Heart right ventricle (tissue), 16 donors: ENCODE measurements at regions not wholly inside any gene's neighbourhood (a gene's known extent, or its start where the extent isn't known, plus 50 kb on each side); places are given as distances from the start of the nearest gene placed in this dataset.

Experiments
- ATAC-seq, 8 donors: fragments of 200-7000 bp; cut with Tn5 transposase; one replicate each; pipeline ENCODE4 v1.9.1; 2020; ENCODE audit warnings: mild to moderate bottlenecking in 8 of 8, moderate library complexity in 8 of 8, moderate number of reproducible peaks in 1 of 8
- DNase-seq, 2 donors: peaks; one replicate each; pipeline ENCODE4 v3.0.0-alpha.2; 2020
- H3K27ac ChIP-seq, 10 donors: fragments of 200-600 bp; sonication (generic) in 2 of 10; one replicate each; pipeline versions ENCODE4 v1.5.0 to v1.8.0; 2020 to 2022; ENCODE audit warnings: mild to moderate bottlenecking in 3 of 10
- H3K27me3 ChIP-seq, 7 donors: fragments of 200-600 bp; one replicate each; pipeline ENCODE4 v1.8.0; 2021 to 2022; ENCODE audit warnings: mild to moderate bottlenecking in 2 of 7
- H3K36me3 ChIP-seq, 9 donors: fragments of 200-600 bp; sonication (generic) in 1 of 9; one replicate each; pipeline versions ENCODE4 v1.5.0 to v1.8.0; 2020 to 2022; ENCODE audit warnings: mild to moderate bottlenecking in 2 of 9
- H3K4me1 ChIP-seq, 9 donors: fragments of 200-600 bp; sonication (generic) in 1 of 9; one replicate each; pipeline versions ENCODE4 v1.5.0 to v1.8.0; 2020 to 2022; ENCODE audit warnings: mild to moderate bottlenecking in 4 of 9
- H3K4me3 ChIP-seq, 10 donors: fragments of 200-600 bp; sonication (generic) in 2 of 10; one replicate each; pipeline versions ENCODE4 v1.5.0 to v1.8.0; 2020 to 2022; ENCODE audit warnings: mild to moderate bottlenecking in 7 of 10, moderate library complexity in 2 of 10
- H3K9me3 ChIP-seq, 11 donors: fragments of 200-600 bp in 10 of 11; sonication (generic) in 2 of 11; one replicate each; pipeline versions ENCODE4 v1.5.0 to v1.8.0; 2013 to 2022; ENCODE audit warnings: mild to moderate bottlenecking in 2 of 11, control low read depth in 1 of 11, moderate library complexity in 1 of 11
- WGBS, 2 donors: extraction: QIAGEN DNeasy Blood & Tissue Kit; methylation state at CpG; one replicate each; pipeline ENCODE4 v1.1.7; 2013; ENCODE audit warnings: inconsistent platforms in 1 of 2; 5-methylcytosine and 5-hydroxymethylcytosine counted together
- intact Hi-C, 10 donors: fragments of 100-400 bp; cut with DNase I; formaldehyde crosslinking; loops; one replicate each; pipeline versions ENCODE4 v1.11.1 to v1.14.2; 2022
- TF ChIP-seq, protein P1 (sequence below), 9 donors: fragments of 200-600 bp; sonication (generic) in 2 of 9; IDR thresholded peaks; one replicate each; pipeline versions ENCODE4 v1.5.0 to v1.8.0; 2021 to 2022; ENCODE audit warnings: antibody characterized with exemption in 9 of 9, mild to moderate bottlenecking in 5 of 9, moderate library complexity in 1 of 9
- donor health status: Arrhythmogenic right ventricular cardiomyopathy.
- donor health status: ischemic (EF 13 %, LVEDD 7.1; RV severe dilation, severe dysfunction).
- donor health status: healthy with polysubstance abuse.
- donor health status: DM: no; HTN: yes; CAD: no.
- donor health status: DM: no; HTN: no; CAD: no.
- donor health status: ischemic (EF 25% LVEDD 6.9; RV normal size, moderate dysfunction).
- donor health status: ischemic (EF 25% LVEDD 5.7; RV mildly dilated, moderate dysfunction).
- donor health status: healthy.
- donor health status: DM: yes; HTN: yes; CAD: no.
- donor health status: Ischemic cardiomyopathy.
- donor health status: ischemic (EF 35%, LVEDD 5.7; RV mildly dilated, moderate dysfunction).
- donor health status: nonischemic (EF 11% LVEDD 7.7; RV severe dilation, severe dysfunction).
- donor health status: DM: yes; HTN: yes; CAD: no.
- donor health status: PGD.
- donor health status: ischemic (EF 29% LVEDD 5.4; RV normal size, mild dysfunction).
- donor health status: nonischemic (EF 23%, LVEDD 6.1; RV moderate dilation, normal function).

DNA sequence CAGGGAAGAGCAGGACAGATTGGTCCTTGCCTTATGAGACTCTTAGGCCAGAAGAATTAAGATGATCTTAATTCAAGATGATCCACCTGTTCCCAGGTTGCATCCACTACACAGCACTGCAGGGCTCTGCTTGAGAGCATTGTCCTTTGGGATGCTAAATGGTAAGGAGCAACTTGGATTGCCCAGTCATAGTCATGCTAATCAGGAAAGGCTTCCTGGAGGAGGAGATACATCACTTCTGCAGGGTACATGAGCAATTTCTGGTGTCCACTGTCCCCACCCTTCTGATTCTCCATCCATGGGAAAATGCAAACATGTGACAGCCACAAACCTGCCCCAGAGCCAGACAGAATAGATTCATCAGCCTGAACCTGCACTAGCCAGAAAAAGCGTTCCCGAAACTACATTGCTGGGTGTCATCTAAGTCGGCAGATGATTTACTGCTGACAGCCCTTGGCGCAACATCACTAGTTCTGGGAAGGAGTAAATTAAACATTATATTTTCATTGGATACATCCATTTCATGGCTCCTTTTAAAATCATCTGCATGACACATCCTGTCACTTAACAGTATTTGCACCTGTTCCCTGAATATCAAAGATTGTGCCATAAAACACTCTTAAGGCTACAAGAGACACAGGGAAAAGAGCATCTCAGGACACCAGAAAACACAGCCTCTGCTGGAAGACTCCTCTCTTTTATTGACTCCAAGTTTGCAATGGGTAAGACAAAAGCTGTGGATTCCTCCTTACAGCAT lies 282.2 kb downstream of the MAF start:
- H3K27me3 ChIP-seq: peaks cover 0 to 37% (median 19%) of the 10 kb centered on the region in 7 donors
- no peak for DNase-seq
- H3K4me3 ChIP-seq: no peak overlapping the region
- ATAC-seq: no peak
- H3K9me3 ChIP-seq: no peaks in the 10 kb centered on the region
- TF ChIP-seq, protein P1, sequence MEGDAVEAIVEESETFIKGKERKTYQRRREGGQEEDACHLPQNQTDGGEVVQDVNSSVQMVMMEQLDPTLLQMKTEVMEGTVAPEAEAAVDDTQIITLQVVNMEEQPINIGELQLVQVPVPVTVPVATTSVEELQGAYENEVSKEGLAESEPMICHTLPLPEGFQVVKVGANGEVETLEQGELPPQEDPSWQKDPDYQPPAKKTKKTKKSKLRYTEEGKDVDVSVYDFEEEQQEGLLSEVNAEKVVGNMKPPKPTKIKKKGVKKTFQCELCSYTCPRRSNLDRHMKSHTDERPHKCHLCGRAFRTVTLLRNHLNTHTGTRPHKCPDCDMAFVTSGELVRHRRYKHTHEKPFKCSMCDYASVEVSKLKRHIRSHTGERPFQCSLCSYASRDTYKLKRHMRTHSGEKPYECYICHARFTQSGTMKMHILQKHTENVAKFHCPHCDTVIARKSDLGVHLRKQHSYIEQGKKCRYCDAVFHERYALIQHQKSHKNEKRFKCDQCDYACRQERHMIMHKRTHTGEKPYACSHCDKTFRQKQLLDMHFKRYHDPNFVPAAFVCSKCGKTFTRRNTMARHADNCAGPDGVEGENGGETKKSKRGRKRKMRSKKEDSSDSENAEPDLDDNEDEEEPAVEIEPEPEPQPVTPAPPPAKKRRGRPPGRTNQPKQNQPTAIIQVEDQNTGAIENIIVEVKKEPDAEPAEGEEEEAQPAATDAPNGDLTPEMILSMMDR (IDR thresholded peaks at IDR 0.05): no peak
- no peaks in the 10 kb centered on the region for H3K36me3 ChIP-seq
- WGBS, 2 donors: 82 to 84% methylated on average over 4 of the region's 4 CpGs
- intact Hi-C loops: no loop called here
- H3K4me1 ChIP-seq: peaks cover 0 to 3% (median 0%) of the 10 kb centered on the region in 9 donors
- H3K27ac ChIP-seq: no peak overlapping the region

DNA sequence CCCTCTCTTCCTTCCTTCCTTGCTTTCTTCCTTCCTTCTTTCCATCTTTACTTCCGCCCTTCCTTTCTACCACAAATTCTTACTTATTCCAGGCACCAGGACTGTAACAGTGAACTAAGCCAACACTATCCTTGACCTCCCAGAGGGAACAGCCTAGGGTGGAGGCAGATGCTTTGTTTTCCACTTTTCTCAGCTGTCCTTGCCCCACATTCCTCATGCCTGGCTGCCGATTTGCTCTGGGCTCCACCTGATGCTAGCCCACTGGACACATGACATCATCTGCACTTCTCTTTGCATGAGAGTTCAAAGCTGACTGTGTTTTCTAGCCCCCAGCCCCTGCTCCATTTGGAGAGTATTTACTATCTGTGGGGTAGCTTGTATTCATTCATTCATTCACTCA lies 283.0 kb downstream of the MAF start:
- Histone ChIP-seq H3K9me3 (no peaks in the 10 kb centered on the region), H3K27ac (no peak overlapping the region), H3K36me3 (no peaks in the 10 kb centered on the region), H3K4me1 (peaks cover 0 to 3% (median 0%) of the 10 kb centered on the region in 9 donors), H3K4me3 (no peak overlapping the region), H3K27me3 (peaks cover 0 to 37% (median 20%) of the 10 kb centered on the region in 7 donors)
- intact Hi-C loops: no loop called here
- ATAC-seq (no peak), DNase-seq (no peak)
- TF ChIP-seq, protein P1 (IDR thresholded peaks at IDR 0.05): no peak
- 53 to 68% methylated on average over 2 of the region's 2 CpGs for WGBS, 2 donors

DNA sequence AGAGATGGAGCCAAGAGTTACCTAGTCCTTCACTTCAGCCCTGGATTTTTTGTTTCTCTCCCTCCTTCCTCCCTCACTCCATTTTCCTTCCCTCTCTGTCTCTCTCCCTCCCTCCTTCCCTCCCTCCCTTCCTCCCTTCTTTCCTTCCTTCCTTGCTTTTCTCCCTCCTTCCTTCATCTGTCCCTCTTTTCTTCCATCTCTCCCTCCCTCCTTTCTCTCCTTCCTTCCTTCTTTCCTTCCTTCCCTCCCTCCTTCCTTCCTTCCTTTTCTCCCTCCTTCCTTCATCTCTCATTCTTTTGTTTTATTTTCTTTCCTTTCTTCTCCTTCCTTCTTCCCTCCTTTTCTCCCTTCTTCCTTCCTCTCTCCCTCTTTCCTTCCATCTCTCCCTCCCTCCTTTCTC lies 283.5 kb downstream of the MAF start:
- intact Hi-C loops: no loop called here
- TF ChIP-seq, protein P1 (IDR thresholded peaks at IDR 0.05): no peak
- H3K27ac ChIP-seq: no peak overlapping the region
- no peak for ATAC-seq
- peaks cover 0 to 3% (median 0%) of the 10 kb centered on the region in 9 donors for H3K4me1 ChIP-seq
- H3K4me3 ChIP-seq: no peak overlapping the region
- DNase-seq: no peak
- H3K36me3 ChIP-seq: no peaks in the 10 kb centered on the region
- no peaks in the 10 kb centered on the region for H3K9me3 ChIP-seq
- peaks cover 0 to 37% (median 20%) of the 10 kb centered on the region in 7 donors for H3K27me3 ChIP-seq

DNA sequence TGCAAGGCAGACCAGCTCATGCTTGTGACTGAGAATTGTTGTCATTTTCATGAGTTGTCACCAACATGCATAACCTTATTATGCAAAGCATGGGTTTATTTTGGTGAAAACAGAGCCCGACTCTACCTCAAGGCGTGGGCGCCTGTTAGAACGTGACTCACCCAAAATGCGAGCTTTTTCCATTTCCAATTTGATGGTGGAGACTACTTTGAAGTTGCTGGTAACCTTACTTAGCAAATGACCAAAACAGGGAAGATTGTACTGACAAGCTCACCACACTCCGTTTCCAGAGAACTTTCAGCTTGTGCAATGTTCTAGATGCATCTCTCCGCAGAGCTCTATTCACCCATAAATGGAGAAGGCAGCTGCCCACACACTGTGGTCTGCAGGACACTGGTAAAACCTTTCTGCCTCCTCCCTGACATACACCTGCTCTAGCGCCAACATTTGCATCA lies 284.5 kb downstream of the MAF start:
- Histone ChIP-seq H3K4me3 (no peak overlapping the region), H3K4me1 (peaks cover 0 to 3% (median 0%) of the 10 kb centered on the region in 9 donors), H3K9me3 (no peaks in the 10 kb centered on the region), H3K36me3 (no peaks in the 10 kb centered on the region), H3K27me3 (peaks cover 0 to 38% (median 19%) of the 10 kb centered on the region in 7 donors), H3K27ac (no peak overlapping the region)
- TF ChIP-seq, protein P1 (IDR thresholded peaks at IDR 0.05): no peak
- no peak for ATAC-seq
- intact Hi-C loops: no loop called here
- DNase-seq: no peak
- 80 to 85% methylated on average over 8 of the region's 8 CpGs for WGBS, 2 donors
